Neural progenitor cell (in vitro differentiated cells): ENCODE measurements at regions not wholly inside any gene's neighbourhood (a gene's known extent, or its start where the extent isn't known, plus 50 kb on each side); places are given as distances from the start of the nearest gene placed in this dataset.

ENCODE experiments used
- EZH2 ChIP-seq: fragments of 200-600 bp; sonication (generic); IDR thresholded peaks from 2 replicates; pipeline ENCODE4 v1.6.1; 2017; ENCODE audit warnings: antibody characterized with exemption, mild to moderate bottlenecking, moderate library complexity
- EZH2phosphoT487 ChIP-seq: fragments of 200-600 bp; sonication (generic); IDR thresholded peaks from 2 replicates; pipeline ENCODE4 v1.6.1; 2017; ENCODE audit warnings: antibody characterized with exemption
- TF ChIP-seq, protein P1 (sequence below): fragments of 200-600 bp; sonication (generic); IDR thresholded peaks from 2 replicates; pipeline ENCODE4 v1.5.1; 2017; ENCODE audit warnings: antibody characterized with exemption, mild to moderate bottlenecking

GRCh38 chr5:98723061-98723460 is 50.4 kb upstream of the RGMB start:
- TF ChIP-seq, protein P1, sequence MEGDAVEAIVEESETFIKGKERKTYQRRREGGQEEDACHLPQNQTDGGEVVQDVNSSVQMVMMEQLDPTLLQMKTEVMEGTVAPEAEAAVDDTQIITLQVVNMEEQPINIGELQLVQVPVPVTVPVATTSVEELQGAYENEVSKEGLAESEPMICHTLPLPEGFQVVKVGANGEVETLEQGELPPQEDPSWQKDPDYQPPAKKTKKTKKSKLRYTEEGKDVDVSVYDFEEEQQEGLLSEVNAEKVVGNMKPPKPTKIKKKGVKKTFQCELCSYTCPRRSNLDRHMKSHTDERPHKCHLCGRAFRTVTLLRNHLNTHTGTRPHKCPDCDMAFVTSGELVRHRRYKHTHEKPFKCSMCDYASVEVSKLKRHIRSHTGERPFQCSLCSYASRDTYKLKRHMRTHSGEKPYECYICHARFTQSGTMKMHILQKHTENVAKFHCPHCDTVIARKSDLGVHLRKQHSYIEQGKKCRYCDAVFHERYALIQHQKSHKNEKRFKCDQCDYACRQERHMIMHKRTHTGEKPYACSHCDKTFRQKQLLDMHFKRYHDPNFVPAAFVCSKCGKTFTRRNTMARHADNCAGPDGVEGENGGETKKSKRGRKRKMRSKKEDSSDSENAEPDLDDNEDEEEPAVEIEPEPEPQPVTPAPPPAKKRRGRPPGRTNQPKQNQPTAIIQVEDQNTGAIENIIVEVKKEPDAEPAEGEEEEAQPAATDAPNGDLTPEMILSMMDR: no peak
- no peak for TF ChIP-seq EZH2phosphoT487
- TF ChIP-seq EZH2: no peak
